K562 (cell line): ENCODE measurements at regions not wholly inside any gene's neighbourhood (a gene's known extent, or its start where the extent isn't known, plus 50 kb on each side); places are given as distances from the start of the nearest gene placed in this dataset.

Experiments used
- ATAC-seq: fragments of 200-7000 bp; cut with Tn5 transposase; 3 replicates; pipeline ENCODE4 v1.9.1; 2020; ENCODE audit warnings: moderate library complexity
- BruUV-seq: library from RNA; stranded (reverse); fragments of 400-500 nt; replicated peaks from 2 replicates; lab custom pipeline; 2021; lab: Mats Ljungman, UMichigan
- CTCF ChIA-PET: fragments of 300-600 bp; formaldehyde crosslinking; extraction: SDS; loops from one replicate; lab custom pipeline; 2021; ENCODE audit warnings: low intra/inter-chr PET ratio; lab: Yijun Ruan, JAX
- POLR2A ChIA-PET: fragments of 300-600, 350-650 bp; sonication (Branson Sonifier 250); formaldehyde crosslinking; extraction: SDS; loops from one replicate; lab custom pipeline; 2021; ENCODE audit warnings: antibody characterized with exemption, inconsistent platforms; lab: Yijun Ruan, JAX
- DNase-seq, 4 experiments: peaks; one replicate each; pipeline versions ENCODE4 v3.0.0 to v3.0.0-alpha.2; 2011 to 2018; ENCODE audit warnings: low spot score in 3 of 4, mixed read lengths in 3 of 4; ENCODE audit errors: extremely low read depth in 1 of 4
- FAIRE-seq: peaks from 2 replicates; lab custom pipeline; 2011; peaks lifted over from hg19 to GRCh38; lab: Jason Lieb, UNC
- H2AFZ ChIP-seq: 2 replicates; pipeline ENCODE4 v1.6.0; 2011; ENCODE audit warnings: low read depth, low read length, control low read depth, inconsistent platforms
- H3K27ac ChIP-seq: fragments of 200-600 bp; 3 replicates; pipeline ENCODE4 v1.8.0; 2011; ENCODE audit warnings: low read depth, mild to moderate bottlenecking, control low read depth, inconsistent platforms, low read length, moderate library complexity, mixed read lengths; ENCODE audit errors: extremely low read depth
- H3K27me3 ChIP-seq, 2 experiments: fragments of 300-600 bp in 1 of 2; 2 replicates in 1 of 2; 3 replicates in 1 of 2; pipeline versions ENCODE4 v1.6.0 to v1.8.0; 2011; ENCODE audit warnings: inconsistent platforms in 2 of 2, low read length in 2 of 2, mild to moderate bottlenecking in 1 of 2, mixed read lengths in 1 of 2, moderate library complexity in 1 of 2; ENCODE audit not compliant: control insufficient read depth in 2 of 2, insufficient read depth in 2 of 2
- H3K36me3 ChIP-seq: fragments of 300-600 bp; 3 replicates; pipeline ENCODE4 v1.8.0; 2011; ENCODE audit warnings: mild to moderate bottlenecking, low read length, inconsistent platforms; ENCODE audit not compliant: control insufficient read depth, insufficient read depth
- H3K4me1 ChIP-seq, 2 experiments: fragments of 200-600 bp in 1 of 2; replicated peaks in 1 of 2; 2 replicates in 1 of 2; 3 replicates in 1 of 2; pipeline versions ENCODE4 v1.5.1 to v1.8.0; 2011; ENCODE audit warnings: inconsistent platforms in 2 of 2, low read length in 2 of 2, mild to moderate bottlenecking in 1 of 2, mixed read lengths in 1 of 2, moderate library complexity in 1 of 2; ENCODE audit not compliant: control insufficient read depth in 2 of 2, insufficient read depth in 2 of 2
- H3K4me2 ChIP-seq: 2 replicates; pipeline ENCODE4 v1.6.1; 2011; ENCODE audit warnings: low read length, control low read depth, inconsistent platforms, mixed read lengths; ENCODE audit not compliant: insufficient read depth
- H3K4me3 ChIP-seq: fragments of 200-600 bp; sonication (generic), shearing (Covaris generic); 2 replicates; pipeline ENCODE4 v1.5.1; 2016; ENCODE audit warnings: control low read depth, inconsistent platforms
- H3K79me2 ChIP-seq: fragments of 200-600 bp; 3 replicates; pipeline ENCODE4 v1.8.0; 2011; ENCODE audit warnings: low read length, inconsistent platforms; ENCODE audit not compliant: control insufficient read depth, insufficient read depth
- H3K9ac ChIP-seq, 2 experiments: 2 replicates each; pipeline versions ENCODE4 v1.6.0 to v1.6.1; 2011; ENCODE audit warnings: low read depth in 2 of 2, low read length in 2 of 2, control low read depth in 1 of 2, inconsistent platforms in 1 of 2, mild to moderate bottlenecking in 1 of 2, mixed read lengths in 1 of 2; ENCODE audit not compliant: insufficient read depth in 1 of 2
- H3K9me1 ChIP-seq: one replicate; pipeline ENCODE4 v1.6.0; 2011; ENCODE audit warnings: inconsistent platforms, mild to moderate bottlenecking, low read length, moderate library complexity; ENCODE audit not compliant: control insufficient read depth, insufficient read depth
- H3K9me3 ChIP-seq: replicated peaks from 2 replicates; pipeline ENCODE4 v1.5.1; 2011; ENCODE audit warnings: low read depth, low read length, inconsistent platforms; ENCODE audit not compliant: control insufficient read depth, insufficient read depth
- H4K20me1 ChIP-seq: replicated peaks from 2 replicates; pipeline ENCODE4 v1.6.1; 2011; ENCODE audit warnings: low read length, inconsistent platforms, mixed read lengths; ENCODE audit not compliant: control insufficient read depth, insufficient read depth
- CTCF ChIP-seq, 3 experiments: IDR thresholded peaks in 2 of 3; conservative IDR thresholded peaks in 1 of 3; 2 replicates each; pipeline ENCODE4 v1.5.1; 2011 to 2012; ENCODE audit warnings: low read length in 3 of 3, mild to moderate bottlenecking in 3 of 3, control low read depth in 2 of 3, improper control_type of control experiment in 1 of 3, inconsistent platforms in 1 of 3, low read depth in 1 of 3, mixed read lengths in 1 of 3, moderate library complexity in 1 of 3; ENCODE audit not compliant: insufficient read depth in 2 of 3
- IRF1 ChIP-seq: sonication (generic); formaldehyde crosslinking; IDR thresholded peaks from 2 replicates; pipeline ENCODE4 v1.8.0; 2022; ENCODE audit warnings: missing genetic modification reagents, mild to moderate bottlenecking, borderline replicate concordance
- JUNB ChIP-seq: fragments of 450-650 bp; formaldehyde crosslinking; conservative IDR thresholded peaks from 2 replicates; pipeline ENCODE4 v1.4.0; 2020; ENCODE audit warnings: mild to moderate bottlenecking
- TCF15 ChIP-seq: fragments of 250-450 bp; sonication (Bioruptor Pico); IDR thresholded peaks from 2 replicates; pipeline ENCODE4 v1.8.0; 2022; ENCODE audit warnings: moderate library complexity, mild to moderate bottlenecking, inconsistent platforms
- TGIF2 ChIP-seq: sonication (generic); formaldehyde crosslinking; IDR thresholded peaks from 2 replicates; pipeline ENCODE4 v1.8.1; 2022; ENCODE audit warnings: mild to moderate bottlenecking, missing genetic modification reagents, moderate library complexity
- WGBS: fragments of 100-300 bp; shearing (Covaris generic); methylation state at CpG from one replicate; pipeline ENCODE4 v1.1.6; 2016; ENCODE audit warnings: low coverage, mixed read lengths; ENCODE audit not compliant: insufficient coverage; ENCODE audit errors: missing lambda C conversion rate; 5-methylcytosine and 5-hydroxymethylcytosine counted together
- in situ Hi-C: fragments of 300-500 bp; cut with MboI; formaldehyde crosslinking; loops from 4 replicates; pipeline ENCODE4 v1.15.0; 2018; ENCODE audit warnings: inconsistent platforms, mixed read lengths
- intact Hi-C: fragments of 100-400 bp; cut with micrococcal nuclease; formaldehyde crosslinking; loops from 2 replicates; pipeline ENCODE4 v1.14.2; 2022

GRCh38 chr11:81135570-81135969 is 1598.1 kb downstream of the FAM181B start:
- in situ Hi-C loops (no loop called here), intact Hi-C loops (no loop called here)
- H3K9me3 ChIP-seq, result 0 out of 2 replicates have a peak, but pooled peaks cover 1% of the 10 kb centered on the region
- H3K27ac ChIP-seq, result no peak overlapping the region
- 3% methylated on average over 5 of the region's 5 CpGs for WGBS
- no peak overlapping the region for H3K4me2 ChIP-seq
- no peak overlapping the region for H3K9ac ChIP-seq
- BruUV-seq, result no TSS peak
- no peak for DNase-seq
- no peaks in the 10 kb centered on the region for H3K4me1 ChIP-seq
- H3K36me3 ChIP-seq, result no peaks in the 10 kb centered on the region
- H3K4me3 ChIP-seq, result no peak overlapping the region
- no peaks in the 10 kb centered on the region for H3K9me1 ChIP-seq
- no peak overlapping the region for H2AFZ ChIP-seq
- no peak for FAIRE-seq
- ChIA-PET POLR2A (no interaction called here), CTCF (no interaction called here)
- H3K27me3 ChIP-seq, result no peaks in the 10 kb centered on the region
- no peaks in the 10 kb centered on the region for H4K20me1 ChIP-seq
- no peaks in the 10 kb centered on the region for H3K79me2 ChIP-seq
- TF ChIP-seq TCF15 (no peak), CTCF (IDR thresholded peaks at IDR 0.05 in 2 of 3, conservative IDR thresholded peaks at IDR 0.05 in 1 of 3; ENCODE audit: insufficient read depth in 2 of 3, low read depth in 1 of 3, low read length in 3 of 3) (no peak), IRF1 (CRISPR knock-in tag) (no peak), JUNB (CRISPR knock-in tag) (no peak), TGIF2 (CRISPR knock-in tag) (no peak)
- ATAC-seq, result no peak
